Smooth muscle cell of the brain vasculature (primary cell): ENCODE measurements at regions not wholly inside any gene's neighbourhood (a gene's known extent, or its start where the extent isn't known, plus 50 kb on each side); places are given as distances from the start of the nearest gene placed in this dataset.

Experiments
- DNase-seq: peaks from one replicate; pipeline ENCODE4 v3.0.0-alpha.2; 2012; ENCODE audit warnings: low read depth, low spot score

GRCh38 chr1:218677026-218677425 is 331.9 kb downstream of the TGFB2 start:
- no peak for DNase-seq

- DNase-seq = no peak
Measured at GRCh38 chr1:218679391-218679790, 334.3 kb downstream of the TGFB2 start.

- no peak for DNase-seq
Measured at GRCh38 chr1:218679988-218680748, 335.0 kb downstream of the TGFB2 start.

GRCh38 chr1:218683242-218683641 is 338.1 kb downstream of the TGFB2 start:
- no peak for DNase-seq

GRCh38 chr1:218686258-218686657 is 341.1 kb downstream of the TGFB2 start:
- DNase-seq = no peak

- DNase-seq = no peak
Measured at GRCh38 chr1:218686761-218687160, 341.6 kb downstream of the TGFB2 start.

- no peak for DNase-seq
Measured at GRCh38 chr1:218692808-218693207, 347.7 kb downstream of the TGFB2 start.

GRCh38 chr1:218693599-218693998 is 348.5 kb downstream of the TGFB2 start:
- DNase-seq = no peak

GRCh38 chr1:218694085-218694484 is 348.9 kb downstream of the TGFB2 start:
- DNase-seq = no peak

GRCh38 chr1:218694636-218695035 is 349.5 kb downstream of the TGFB2 start:
- DNase-seq = no peak

- no peak for DNase-seq
Measured at GRCh38 chr1:218695525-218695924, 350.4 kb downstream of the TGFB2 start.

GRCh38 chr1:218698141-218698540 is 353.0 kb downstream of the TGFB2 start:
- DNase-seq = no peak

- DNase-seq = no peak
Measured at GRCh38 chr1:218699421-218699820, 354.3 kb downstream of the TGFB2 start.

GRCh38 chr1:218699865-218700264 is 354.7 kb downstream of the TGFB2 start:
- no peak for DNase-seq

- no peak for DNase-seq
Measured at GRCh38 chr1:218700666-218701065, 355.5 kb downstream of the TGFB2 start.

GRCh38 chr1:218701131-218701530 is 356.0 kb downstream of the TGFB2 start:
- no peak for DNase-seq

GRCh38 chr1:218702775-218703174 is 357.6 kb downstream of the TGFB2 start:
- no peak for DNase-seq

- DNase-seq = no peak
Measured at GRCh38 chr1:218703836-218704235, 358.7 kb downstream of the TGFB2 start.

- DNase-seq = no peak
Measured at GRCh38 chr1:218705391-218705790, 360.3 kb downstream of the TGFB2 start.

- DNase-seq = peak; percentile 57
Measured at GRCh38 chr1:218705911-218706893, 361.1 kb downstream of the TGFB2 start.

GRCh38 chr1:218711001-218711400 is 365.9 kb downstream of the TGFB2 start:
- DNase-seq = no peak

GRCh38 chr1:218711884-218712674 is 366.9 kb downstream of the TGFB2 start:
- DNase-seq = no peak
